ENCODE measurements at regions not wholly inside any gene's neighbourhood (a gene's known extent, or its start where the extent isn't known, plus 50 kb on each side); places are given as distances from the start of the nearest gene placed in this dataset.

DNA sequence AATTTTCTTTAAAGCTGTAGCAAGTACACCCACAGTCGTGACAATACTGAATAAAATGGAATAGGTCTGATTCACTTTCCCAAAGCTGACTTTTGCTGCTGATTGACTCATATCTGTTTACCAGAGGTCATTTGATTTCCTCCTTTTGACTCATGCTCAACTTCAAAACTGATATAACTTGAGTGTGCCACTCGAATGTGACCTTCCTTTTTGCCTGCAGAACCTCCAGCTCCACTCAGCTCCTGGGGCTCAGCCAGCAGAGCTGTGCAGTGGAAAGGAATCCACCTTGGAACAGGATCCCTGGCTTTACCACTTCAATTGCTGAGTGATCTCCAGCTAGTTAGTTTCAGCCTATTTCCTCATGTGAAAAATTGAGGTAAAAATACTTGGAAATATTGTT is 84.1 kb downstream of the FEM1C start:
- TF ChIP-seq, protein P1, sequence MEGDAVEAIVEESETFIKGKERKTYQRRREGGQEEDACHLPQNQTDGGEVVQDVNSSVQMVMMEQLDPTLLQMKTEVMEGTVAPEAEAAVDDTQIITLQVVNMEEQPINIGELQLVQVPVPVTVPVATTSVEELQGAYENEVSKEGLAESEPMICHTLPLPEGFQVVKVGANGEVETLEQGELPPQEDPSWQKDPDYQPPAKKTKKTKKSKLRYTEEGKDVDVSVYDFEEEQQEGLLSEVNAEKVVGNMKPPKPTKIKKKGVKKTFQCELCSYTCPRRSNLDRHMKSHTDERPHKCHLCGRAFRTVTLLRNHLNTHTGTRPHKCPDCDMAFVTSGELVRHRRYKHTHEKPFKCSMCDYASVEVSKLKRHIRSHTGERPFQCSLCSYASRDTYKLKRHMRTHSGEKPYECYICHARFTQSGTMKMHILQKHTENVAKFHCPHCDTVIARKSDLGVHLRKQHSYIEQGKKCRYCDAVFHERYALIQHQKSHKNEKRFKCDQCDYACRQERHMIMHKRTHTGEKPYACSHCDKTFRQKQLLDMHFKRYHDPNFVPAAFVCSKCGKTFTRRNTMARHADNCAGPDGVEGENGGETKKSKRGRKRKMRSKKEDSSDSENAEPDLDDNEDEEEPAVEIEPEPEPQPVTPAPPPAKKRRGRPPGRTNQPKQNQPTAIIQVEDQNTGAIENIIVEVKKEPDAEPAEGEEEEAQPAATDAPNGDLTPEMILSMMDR (conservative IDR thresholded peaks at IDR 0.05; ENCODE audit: low read depth, low read length) = no peak
- no peak for TF ChIP-seq POLR2A (IDR thresholded peaks at IDR 0.05; ENCODE audit: low read depth, low read length)
- TF ChIP-seq CEBPB (IDR thresholded peaks at IDR 0.05; ENCODE audit: low read depth, low read length) = 0 out of 2 replicates have a peak, but pooled peaks have one; percentile 43
- TF ChIP-seq, protein P2, sequence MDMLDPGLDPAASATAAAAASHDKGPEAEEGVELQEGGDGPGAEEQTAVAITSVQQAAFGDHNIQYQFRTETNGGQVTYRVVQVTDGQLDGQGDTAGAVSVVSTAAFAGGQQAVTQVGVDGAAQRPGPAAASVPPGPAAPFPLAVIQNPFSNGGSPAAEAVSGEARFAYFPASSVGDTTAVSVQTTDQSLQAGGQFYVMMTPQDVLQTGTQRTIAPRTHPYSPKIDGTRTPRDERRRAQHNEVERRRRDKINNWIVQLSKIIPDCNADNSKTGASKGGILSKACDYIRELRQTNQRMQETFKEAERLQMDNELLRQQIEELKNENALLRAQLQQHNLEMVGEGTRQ (IDR thresholded peaks at IDR 0.05; ENCODE audit: low read depth, low read length) = peak; percentile 17; the same call in 1 of the 2 replicates
- TF ChIP-seq BHLHE40 (IDR thresholded peaks at IDR 0.05; ENCODE audit: low read depth, low read length) = peak; percentile 56; the same call in 1 of the 2 replicates
- no peak for TF ChIP-seq SMC3 (IDR thresholded peaks at IDR 0.05; ENCODE audit: low read depth, low read length)
- TF ChIP-seq NFE2L2 (IDR thresholded peaks at IDR 0.05; ENCODE audit: low read depth, low read length) = no peak
- TF ChIP-seq ELK1 (IDR thresholded peaks at IDR 0.05; ENCODE audit: borderline replicate concordance, low read depth, low read length) = no peak
- no peak for TF ChIP-seq RCOR1 (IDR thresholded peaks at IDR 0.05; ENCODE audit: insufficient replicate concordance, low read length)
- no peak for TF ChIP-seq RAD21 (IDR thresholded peaks at IDR 0.05; ENCODE audit: low read length)
- TF ChIP-seq FOS (IDR thresholded peaks at IDR 0.05; ENCODE audit: low read depth, low read length) = peak; percentile 73
- TF ChIP-seq MXI1 (IDR thresholded peaks at IDR 0.05; ENCODE audit: borderline replicate concordance, low read depth, low read length) = no peak
- TF ChIP-seq RFX5 (IDR thresholded peaks at IDR 0.05; ENCODE audit: low read depth, low read length) = no peak
- no peak for TF ChIP-seq CHD1 (IDR thresholded peaks at IDR 0.05; ENCODE audit: low read depth, low read length)

All from IMR-90 (cell line).